Spleen (tissue), 11 donors: ENCODE measurements at regions not wholly inside any gene's neighbourhood (a gene's known extent, or its start where the extent isn't known, plus 50 kb on each side); places are given as distances from the start of the nearest gene placed in this dataset.

Experiments used
- DNase-seq: peaks from one replicate; pipeline ENCODE4 v3.0.0-alpha.2; 2020
- H3K27ac ChIP-seq, 8 donors: fragments of 200-600 bp; sonication (generic) in 7 of 8; 1 replicate in 4 of 8; 2 replicates in 4 of 8; pipeline versions ENCODE4 v1.5.0 to v1.8.0; 2016 to 2021; ENCODE audit warnings: inconsistent platforms in 4 of 8, mild to moderate bottlenecking in 4 of 8, moderate library complexity in 1 of 8
- H3K27me3 ChIP-seq, 7 donors: fragments of 200-600 bp; sonication (generic) in 6 of 7; replicated peaks in 1 of 7; 1 replicate in 4 of 7; 2 replicates in 3 of 7; pipeline versions ENCODE4 v1.5.0 to v1.8.0; 2016 to 2021; ENCODE audit warnings: inconsistent platforms in 3 of 7, mild to moderate bottlenecking in 1 of 7
- H3K36me3 ChIP-seq, 6 donors: fragments of 200-600 bp; sonication (generic) in 5 of 6; 1 replicate in 4 of 6; 2 replicates in 2 of 6; pipeline versions ENCODE4 v1.5.0 to v1.8.0; 2016 to 2021; ENCODE audit warnings: inconsistent platforms in 2 of 6
- H3K4me1 ChIP-seq, 6 donors: fragments of 200-600 bp; sonication (generic) in 5 of 6; 1 replicate in 3 of 6; 2 replicates in 3 of 6; pipeline versions ENCODE4 v1.5.0 to v1.8.0; 2016 to 2021; ENCODE audit warnings: inconsistent platforms in 3 of 6
- H3K4me3 ChIP-seq, 8 donors: fragments of 200-600 bp; sonication (generic) in 7 of 8; 1 replicate in 4 of 8; 2 replicates in 4 of 8; pipeline versions ENCODE4 v1.5.0 to v1.8.0; 2016 to 2021; ENCODE audit warnings: inconsistent platforms in 4 of 8, mild to moderate bottlenecking in 4 of 8, moderate library complexity in 2 of 8
- H3K9me3 ChIP-seq, 8 donors: fragments of 200-600 bp; sonication (generic) in 7 of 8; 1 replicate in 4 of 8; 2 replicates in 4 of 8; pipeline versions ENCODE4 v1.5.0 to v1.8.0; 2016 to 2021; ENCODE audit warnings: inconsistent platforms in 4 of 8
- CTCF ChIP-seq, 11 experiments: fragments of 200-600 bp in 7 of 11; fragments of 450-650 bp in 4 of 11; sonication (generic) in 4 of 11; IDR thresholded peaks in 8 of 11; conservative IDR thresholded peaks in 3 of 11; 1 replicate in 7 of 11; 2 replicates in 4 of 11; pipeline versions ENCODE4 v1.4.0 to v1.8.0; 2016 to 2021; ENCODE audit warnings: antibody characterized with exemption in 11 of 11, inconsistent platforms in 4 of 11, mild to moderate bottlenecking in 1 of 11
- POLR2A ChIP-seq, 3 donors: fragments of 450-650 bp; IDR thresholded peaks; one replicate each; pipeline ENCODE4 v1.5.1; 2017; ENCODE audit warnings: antibody characterized with exemption in 3 of 3, mild to moderate bottlenecking in 1 of 3
- POLR2AphosphoS5 ChIP-seq, 3 donors: sonication (generic); formaldehyde crosslinking; IDR thresholded peaks; one replicate each; pipeline ENCODE4 v1.5.1; 2017; ENCODE audit warnings: antibody characterized with exemption in 3 of 3
- whole genome bisulfite sequencing, 5 donors: extraction: QIAGEN DNeasy Blood & Tissue Kit in 3 of 5; methylation state at CpG; one replicate each; pipeline versions ENCODE4 v1.1.5 to v1.1.7; 2013 to 2018; 5-methylcytosine and 5-hydroxymethylcytosine counted together
- intact Hi-C: fragments of 100-400 bp; cut with DNase I; formaldehyde crosslinking; loops from one replicate; pipeline ENCODE4 v1.15.0; 2023; ENCODE audit warnings: low total_unique reads
- donor health status: healthy with polysubstance abuse.
- donor health status: DM: no; HTN: no; CAD: no; lungs with moderate emphysema.
- donor health status: DM: no; HTN: no; CAD: no.
- donor health status: Bipolar disorder and iron deficiency.
- donor health status: healthy.
- donor health status: DM: no; HTN: no; CAD: no.
- donor health status: DM: yes; HTN: yes; CAD: no.

GRCh38 chr17:77651988-77652387 lies 306.5 kb upstream of the TNRC6C start:
- WGBS, 5 donors: 76 to 94% (median 86%) methylated on average over 4 of the region's 4 CpGs
- DNase-seq: peak; percentile 20
- H3K27me3 ChIP-seq: peaks cover 0 to 25% (median 11%) of the 10 kb centered on the region in 7 donors
- TF ChIP-seq POLR2AphosphoS5 (IDR thresholded peaks at IDR 0.05) (no peak), POLR2A (IDR thresholded peaks at IDR 0.05) (no peak), CTCF (IDR thresholded peaks at IDR 0.05 in 8 of 11, conservative IDR thresholded peaks at IDR 0.05 in 3 of 11) (no peak)
- H3K9me3 ChIP-seq: peaks cover 0 to 8% (median 1%) of the 10 kb centered on the region in 8 donors
- intact Hi-C loops: no loop called here
- no peak overlapping the region for H3K4me3 ChIP-seq
- no peaks in the 10 kb centered on the region for H3K4me1 ChIP-seq
- H3K36me3 ChIP-seq: no peaks in the 10 kb centered on the region
- no peak overlapping the region for H3K27ac ChIP-seq

GRCh38 chr17:77654296-77654695 lies 304.2 kb upstream of the TNRC6C start:
- no peak overlapping the region for H3K27ac ChIP-seq
- H3K27me3 ChIP-seq: peaks cover 0 to 47% (median 11%) of the 10 kb centered on the region in 7 donors
- intact Hi-C loops: no loop called here
- no peak for TF ChIP-seq POLR2A (IDR thresholded peaks at IDR 0.05)
- no peak for TF ChIP-seq POLR2AphosphoS5 (IDR thresholded peaks at IDR 0.05)
- TF ChIP-seq CTCF (IDR thresholded peaks at IDR 0.05 in 8 of 11, conservative IDR thresholded peaks at IDR 0.05 in 3 of 11): no peak
- no peaks in the 10 kb centered on the region for H3K36me3 ChIP-seq
- peaks cover 0 to 14% (median 7%) of the 10 kb centered on the region in 8 donors for H3K9me3 ChIP-seq
- WGBS, 5 donors: 84 to 93% (median 86%) methylated on average over 5 of the region's 5 CpGs
- H3K4me3 ChIP-seq: no peak overlapping the region
- DNase-seq: peak; percentile 21
- H3K4me1 ChIP-seq: no peaks in the 10 kb centered on the region

GRCh38 chr17:77654850-77655249 lies 303.7 kb upstream of the TNRC6C start:
- Histone ChIP-seq H3K4me3 (no peak overlapping the region), H3K27me3 (peaks cover 0 to 49% (median 11%) of the 10 kb centered on the region in 7 donors), H3K4me1 (no peaks in the 10 kb centered on the region), H3K36me3 (no peaks in the 10 kb centered on the region), H3K27ac (no peak overlapping the region), H3K9me3 (peaks cover 0 to 16% (median 7%) of the 10 kb centered on the region in 8 donors)
- WGBS, 5 donors: 47 to 63% (median 59%) methylated on average over 12 to 13 of the region's 13 CpGs
- intact Hi-C loops: no loop called here
- TF ChIP-seq POLR2A (IDR thresholded peaks at IDR 0.05) (no peak), POLR2AphosphoS5 (IDR thresholded peaks at IDR 0.05) (no peak), CTCF (IDR thresholded peaks at IDR 0.05 in 8 of 11, conservative IDR thresholded peaks at IDR 0.05 in 3 of 11) (no peak)
- DNase-seq: peak; percentile 11

- H3K4me1 ChIP-seq: no peaks in the 10 kb centered on the region
- H3K27ac ChIP-seq: no peak overlapping the region
- H3K36me3 ChIP-seq: no peaks in the 10 kb centered on the region
- intact Hi-C loops: no loop called here
- peaks cover 0 to 16% (median 7%) of the 10 kb centered on the region in 8 donors for H3K9me3 ChIP-seq
- no peak overlapping the region for H3K4me3 ChIP-seq
- H3K27me3 ChIP-seq: peaks cover 0 to 49% (median 11%) of the 10 kb centered on the region in 7 donors
- TF ChIP-seq POLR2AphosphoS5 (IDR thresholded peaks at IDR 0.05) (no peak), CTCF (IDR thresholded peaks at IDR 0.05 in 8 of 11, conservative IDR thresholded peaks at IDR 0.05 in 3 of 11) (no peak), POLR2A (IDR thresholded peaks at IDR 0.05) (no peak)
- peak; percentile 32 for DNase-seq
- 78 to 87% (median 83%) methylated on average over 9 of the region's 9 CpGs for WGBS, 5 donors
Observed at GRCh38 chr17:77656054-77656453, 302.4 kb upstream of the TNRC6C start.
